Activated CD4-positive, alpha-beta T cell treated with anti-CD3 and anti-CD28 coated beads for 4 hours (primary cell): ENCODE measurements at regions not wholly inside any gene's neighbourhood (a gene's known extent, or its start where the extent isn't known, plus 50 kb on each side); places are given as distances from the start of the nearest gene placed in this dataset.

Experiments used
- DNase-seq, 2 donors: peaks; one replicate each; pipeline ENCODE4 v3.0.0-alpha.2; 2020

GRCh38 chr18:25805939-25806338 lies 284.5 kb downstream of the SS18 start:
- no peak for DNase-seq

- DNase-seq: no peak
Measured at GRCh38 chr18:25805323-25805722, 285.1 kb downstream of the SS18 start.

- DNase-seq: no peak
Measured at GRCh38 chr18:25799231-25799630, 291.2 kb downstream of the SS18 start.

- DNase-seq: no peak
Measured at GRCh38 chr18:25798046-25798445, 292.4 kb downstream of the SS18 start.

GRCh38 chr18:25795213-25795612 lies 295.2 kb downstream of the SS18 start:
- DNase-seq: no peak

GRCh38 chr18:25787276-25787675 lies 303.1 kb downstream of the SS18 start:
- no peak for DNase-seq

- DNase-seq: no peak
Measured at GRCh38 chr18:25786758-25787157, 303.7 kb downstream of the SS18 start.

GRCh38 chr18:25780105-25780504 lies 310.3 kb downstream of the SS18 start:
- DNase-seq: no peak

GRCh38 chr18:25771796-25772195 lies 318.6 kb downstream of the SS18 start:
- DNase-seq: no peak

GRCh38 chr18:25764777-25765176 lies 325.6 kb downstream of the SS18 start:
- no peak for DNase-seq

- DNase-seq: no peak
Measured at GRCh38 chr18:25759111-25759510, 331.3 kb downstream of the SS18 start.

GRCh38 chr18:25743646-25744151 lies 346.7 kb downstream of the SS18 start:
- no peak for DNase-seq

GRCh38 chr18:25739376-25739775 lies 351.0 kb downstream of the SS18 start:
- no peak for DNase-seq

GRCh38 chr18:25737710-25738311 lies 352.6 kb downstream of the SS18 start:
- DNase-seq: no peak

GRCh38 chr18:25736516-25736915 lies 353.9 kb downstream of the SS18 start:
- DNase-seq: no peak

- no peak for DNase-seq
Measured at GRCh38 chr18:25735459-25735858, 355.0 kb downstream of the SS18 start.

GRCh38 chr18:25734336-25734735 lies 356.1 kb downstream of the SS18 start:
- no peak for DNase-seq

- no peak for DNase-seq
Measured at GRCh38 chr18:25732862-25733261, 357.6 kb downstream of the SS18 start.

GRCh38 chr18:25729072-25729471 lies 361.3 kb downstream of the SS18 start:
- DNase-seq: no peak

GRCh38 chr18:25727281-25727985 lies 363.0 kb downstream of the SS18 start:
- no peak for DNase-seq

- DNase-seq: no peak
Measured at GRCh38 chr18:25726298-25726697, 364.1 kb downstream of the SS18 start.

GRCh38 chr18:25725501-25725900 lies 364.9 kb downstream of the SS18 start:
- no peak for DNase-seq

- DNase-seq: no peak
Measured at GRCh38 chr18:25724997-25725396, 365.4 kb downstream of the SS18 start.

- no peak for DNase-seq
Measured at GRCh38 chr18:25724121-25724520, 366.3 kb downstream of the SS18 start.

GRCh38 chr18:25713103-25713502 lies 361.1 kb upstream of the ZNF521 start:
- DNase-seq: no peak
